Gastroesophageal sphincter (tissue), 4 donors: ENCODE measurements at regions not wholly inside any gene's neighbourhood (a gene's known extent, or its start where the extent isn't known, plus 50 kb on each side); places are given as distances from the start of the nearest gene placed in this dataset.

Experiments used
- ATAC-seq: fragments of 150-250 bp; one replicate; pipeline ENCODE4 v1.9.1; 2016; ENCODE audit warnings: mild to moderate bottlenecking, moderate library complexity
- H3K27ac ChIP-seq, 4 donors: fragments of 200-600 bp; sonication (generic) in 3 of 4; 1 replicate in 3 of 4; 2 replicates in 1 of 4; pipeline ENCODE4 v1.5.1; 2016 to 2019
- H3K27me3 ChIP-seq: fragments of 200-600 bp; sonication (generic); one replicate; pipeline ENCODE4 v1.5.1; 2019
- H3K36me3 ChIP-seq, 2 donors: fragments of 200-600 bp; sonication (generic); one replicate each; pipeline ENCODE4 v1.5.1; 2019; ENCODE audit warnings: control low read depth in 1 of 2
- H3K4me1 ChIP-seq, 3 donors: fragments of 200-600 bp; sonication (generic); 1 replicate in 2 of 3; 2 replicates in 1 of 3; pipeline ENCODE4 v1.5.1; 2016 to 2019; ENCODE audit warnings: control low read depth in 2 of 3
- H3K4me3 ChIP-seq, 2 donors: fragments of 200-600 bp; sonication (generic); one replicate each; pipeline ENCODE4 v1.5.1; 2019; ENCODE audit warnings: mild to moderate bottlenecking in 1 of 2, moderate library complexity in 1 of 2
- H3K9me3 ChIP-seq, 3 donors: fragments of 200-600 bp; sonication (generic); one replicate each; pipeline ENCODE4 v1.5.1; 2017 to 2019; ENCODE audit warnings: control low read depth in 2 of 3
- EP300 ChIP-seq: sonication (generic); formaldehyde crosslinking; IDR thresholded peaks from one replicate; pipeline ENCODE4 v1.6.1; 2017; ENCODE audit warnings: antibody characterized with exemption, mild to moderate bottlenecking
- POLR2A ChIP-seq, 2 donors: fragments of 450-650 bp; IDR thresholded peaks; one replicate each; pipeline ENCODE4 v1.6.1; 2017; ENCODE audit warnings: antibody characterized with exemption in 2 of 2, mild to moderate bottlenecking in 2 of 2, moderate library complexity in 1 of 2
- POLR2AphosphoS5 ChIP-seq: sonication (generic); formaldehyde crosslinking; IDR thresholded peaks from one replicate; pipeline ENCODE4 v1.6.1; 2017; ENCODE audit warnings: antibody characterized with exemption
- WGBS, 2 donors: methylation state at CpG; one replicate each; pipeline ENCODE4 v1.1.5; 2018; ENCODE audit warnings: low coverage in 1 of 2; 5-methylcytosine and 5-hydroxymethylcytosine counted together
- TF ChIP-seq, protein P1 (sequence below), 4 experiments: fragments of 200-600 bp in 2 of 4; fragments of 450-650 bp in 2 of 4; sonication (generic) in 1 of 4; IDR thresholded peaks; one replicate each; pipeline ENCODE4 v1.5.1; 2017 to 2019; ENCODE audit warnings: antibody characterized with exemption in 4 of 4, mild to moderate bottlenecking in 2 of 4, moderate library complexity in 2 of 4

DNA sequence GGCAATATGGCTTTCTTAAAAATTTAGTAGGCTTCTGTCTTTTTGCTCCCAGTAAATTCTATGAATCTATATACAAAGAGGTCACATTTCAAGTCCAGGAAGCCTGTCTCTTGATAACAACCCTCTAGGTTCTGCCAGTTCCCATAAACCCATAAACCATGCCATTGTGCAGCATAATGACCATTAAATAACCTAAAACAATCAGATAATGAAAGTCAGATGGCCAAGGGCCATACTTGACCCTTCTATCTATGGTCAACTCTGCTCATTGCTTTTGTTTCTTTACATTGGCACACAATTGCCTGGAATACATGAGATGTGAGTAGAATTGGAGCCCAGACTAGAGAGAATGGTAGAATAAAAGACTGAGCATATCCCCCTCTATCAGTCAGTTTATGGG, 305.4 kb upstream of the KIF2A start:
- no peak for ATAC-seq
- Histone ChIP-seq H3K27me3 (no peaks in the 10 kb centered on the region), H3K27ac (no peak overlapping the region), H3K9me3 (no peaks in the 10 kb centered on the region), H3K4me3 (no peak overlapping the region), H3K36me3 (no peaks in the 10 kb centered on the region), H3K4me1 (no peaks in the 10 kb centered on the region)
- TF ChIP-seq POLR2AphosphoS5: no peak
- no peak for TF ChIP-seq POLR2A (IDR thresholded peaks at IDR 0.05)
- TF ChIP-seq EP300: no peak
- TF ChIP-seq, protein P1, sequence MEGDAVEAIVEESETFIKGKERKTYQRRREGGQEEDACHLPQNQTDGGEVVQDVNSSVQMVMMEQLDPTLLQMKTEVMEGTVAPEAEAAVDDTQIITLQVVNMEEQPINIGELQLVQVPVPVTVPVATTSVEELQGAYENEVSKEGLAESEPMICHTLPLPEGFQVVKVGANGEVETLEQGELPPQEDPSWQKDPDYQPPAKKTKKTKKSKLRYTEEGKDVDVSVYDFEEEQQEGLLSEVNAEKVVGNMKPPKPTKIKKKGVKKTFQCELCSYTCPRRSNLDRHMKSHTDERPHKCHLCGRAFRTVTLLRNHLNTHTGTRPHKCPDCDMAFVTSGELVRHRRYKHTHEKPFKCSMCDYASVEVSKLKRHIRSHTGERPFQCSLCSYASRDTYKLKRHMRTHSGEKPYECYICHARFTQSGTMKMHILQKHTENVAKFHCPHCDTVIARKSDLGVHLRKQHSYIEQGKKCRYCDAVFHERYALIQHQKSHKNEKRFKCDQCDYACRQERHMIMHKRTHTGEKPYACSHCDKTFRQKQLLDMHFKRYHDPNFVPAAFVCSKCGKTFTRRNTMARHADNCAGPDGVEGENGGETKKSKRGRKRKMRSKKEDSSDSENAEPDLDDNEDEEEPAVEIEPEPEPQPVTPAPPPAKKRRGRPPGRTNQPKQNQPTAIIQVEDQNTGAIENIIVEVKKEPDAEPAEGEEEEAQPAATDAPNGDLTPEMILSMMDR (IDR thresholded peaks at IDR 0.05): no peak

DNA sequence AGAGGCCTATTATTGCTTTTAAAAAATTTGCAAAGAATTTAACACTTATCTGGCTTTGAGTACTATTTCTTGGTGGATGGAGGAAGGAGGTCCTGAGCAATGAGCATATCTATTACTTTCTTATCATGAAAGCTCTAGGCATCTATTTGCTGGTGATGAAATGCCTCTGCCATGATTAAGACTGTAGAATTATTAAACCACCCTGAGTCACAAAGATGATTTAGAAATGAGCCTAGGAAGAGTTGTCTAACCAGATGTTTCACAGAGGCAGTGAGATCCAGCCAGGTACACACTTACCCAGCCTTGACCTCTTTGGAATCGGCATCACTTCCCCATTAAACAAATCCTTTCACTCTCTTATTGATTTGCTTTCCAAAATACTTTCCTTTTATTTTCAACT, 304.4 kb upstream of the KIF2A start:
- no peak for ATAC-seq
- no peaks in the 10 kb centered on the region for H3K9me3 ChIP-seq
- no peaks in the 10 kb centered on the region for H3K36me3 ChIP-seq
- H3K4me3 ChIP-seq: no peak overlapping the region
- 77 to 90% methylated on average over 1 of the region's 1 CpG for WGBS, 2 donors
- H3K27me3 ChIP-seq: no peaks in the 10 kb centered on the region
- H3K4me1 ChIP-seq: no peaks in the 10 kb centered on the region
- no peak overlapping the region for H3K27ac ChIP-seq
- no peak for TF ChIP-seq POLR2A (IDR thresholded peaks at IDR 0.05)
- no peak for TF ChIP-seq EP300
- TF ChIP-seq, protein P1 (IDR thresholded peaks at IDR 0.05): no peak

DNA sequence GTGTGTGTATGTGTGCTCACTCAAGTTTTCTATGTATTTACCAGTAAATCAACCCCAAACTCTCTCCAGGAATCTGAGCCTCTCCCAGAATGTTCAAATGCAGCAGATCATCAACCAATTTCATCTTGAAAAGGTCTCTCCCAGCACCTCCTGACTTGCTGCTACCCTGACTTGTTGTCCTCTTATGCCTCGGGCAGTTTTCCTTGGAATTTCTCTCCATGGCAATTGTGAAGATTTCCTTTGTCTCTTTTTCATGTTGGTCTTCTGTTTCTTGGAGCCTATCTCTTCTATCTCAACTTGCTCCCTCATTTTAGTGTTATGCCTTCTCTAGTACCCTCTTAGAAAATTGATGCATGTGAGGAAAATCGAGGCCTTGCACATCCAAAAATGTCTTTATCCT, 303.6 kb upstream of the KIF2A start:
- Histone ChIP-seq H3K27ac (no peak overlapping the region), H3K4me3 (no peak overlapping the region), H3K36me3 (no peaks in the 10 kb centered on the region), H3K27me3 (no peaks in the 10 kb centered on the region), H3K9me3 (no peaks in the 10 kb centered on the region), H3K4me1 (no peaks in the 10 kb centered on the region)
- TF ChIP-seq POLR2AphosphoS5: no peak
- no peak for TF ChIP-seq POLR2A (IDR thresholded peaks at IDR 0.05)
- no peak for TF ChIP-seq EP300
- TF ChIP-seq, protein P1 (IDR thresholded peaks at IDR 0.05): no peak
- 75 to 90% methylated on average over 2 of the region's 2 CpGs for WGBS, 2 donors
- no peak for ATAC-seq

DNA sequence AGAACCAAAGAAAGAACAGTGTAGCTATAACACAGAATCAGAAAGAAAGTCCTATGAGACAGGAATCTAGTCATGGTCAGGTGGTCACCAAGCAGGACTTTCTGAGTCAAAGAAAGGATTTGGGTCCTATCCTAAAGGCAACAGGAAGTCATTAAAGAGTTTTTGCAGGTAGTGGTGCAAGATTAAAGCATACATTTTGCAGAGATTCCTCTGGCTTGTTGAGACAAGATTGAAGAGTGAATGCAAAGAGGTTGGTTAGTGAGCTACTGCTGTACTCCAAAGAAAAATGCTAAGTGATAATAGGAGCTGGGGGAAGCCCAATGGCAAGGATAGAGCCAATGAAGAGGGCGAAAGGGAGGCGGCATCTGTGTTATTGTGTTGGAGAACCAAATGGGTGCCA, 300.5 kb upstream of the KIF2A start:
- Histone ChIP-seq H3K4me3 (no peak overlapping the region), H3K27ac (no peak overlapping the region), H3K27me3 (no peaks in the 10 kb centered on the region), H3K9me3 (no peaks in the 10 kb centered on the region), H3K4me1 (no peaks in the 10 kb centered on the region), H3K36me3 (no peaks in the 10 kb centered on the region)
- WGBS, 2 donors: 100% methylated on average over 2 of the region's 2 CpGs
- TF ChIP-seq EP300 (no peak), POLR2A (IDR thresholded peaks at IDR 0.05) (no peak), POLR2AphosphoS5 (no peak)
- TF ChIP-seq, protein P1 (IDR thresholded peaks at IDR 0.05): no peak
- no peak for ATAC-seq

DNA sequence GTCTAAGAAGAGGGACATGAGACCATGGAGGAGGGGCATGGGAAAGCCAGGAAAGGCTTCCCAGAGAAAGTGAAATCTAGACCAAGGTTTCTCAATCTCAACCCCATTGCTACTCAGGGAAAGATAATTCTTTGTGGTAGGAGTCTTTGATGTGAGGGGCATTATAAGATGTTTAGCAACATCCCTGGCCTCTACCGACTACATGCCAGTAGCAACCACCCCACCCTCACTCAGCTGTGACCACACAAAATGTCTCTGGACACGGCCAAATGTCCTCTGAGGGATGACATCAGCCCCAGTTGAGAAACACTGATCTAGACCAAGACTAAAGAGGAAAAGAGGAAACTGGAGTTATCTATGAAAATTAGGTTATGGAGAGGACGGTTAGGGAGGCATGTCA, 298.5 kb upstream of the KIF2A start:
- 72 to 90% methylated on average over 2 of the region's 3 CpGs for WGBS, 2 donors

More for the DNA sequence above, 298.5 kb upstream of the KIF2A start:
- Histone ChIP-seq H3K27me3 (no peaks in the 10 kb centered on the region), H3K4me3 (no peak overlapping the region), H3K9me3 (no peaks in the 10 kb centered on the region), H3K27ac (no peak overlapping the region), H3K4me1 (no peaks in the 10 kb centered on the region), H3K36me3 (no peaks in the 10 kb centered on the region)
- ATAC-seq: no peak
- TF ChIP-seq, protein P1 (IDR thresholded peaks at IDR 0.05): no peak
- no peak for TF ChIP-seq EP300
- no peak for TF ChIP-seq POLR2AphosphoS5
- no peak for TF ChIP-seq POLR2A (IDR thresholded peaks at IDR 0.05)
